Left forelimb (tissue), 1 donor: ENCODE measurements at regions not wholly inside any gene's neighbourhood (a gene's known extent, or its start where the extent isn't known, plus 50 kb on each side); places are given as distances from the start of the nearest gene placed in this dataset.

ENCODE experiments used
- DNase-seq: peaks from one replicate; pipeline ENCODE4 v3.0.0-alpha.2; 2018; ENCODE audit warnings: low spot score

DNA sequence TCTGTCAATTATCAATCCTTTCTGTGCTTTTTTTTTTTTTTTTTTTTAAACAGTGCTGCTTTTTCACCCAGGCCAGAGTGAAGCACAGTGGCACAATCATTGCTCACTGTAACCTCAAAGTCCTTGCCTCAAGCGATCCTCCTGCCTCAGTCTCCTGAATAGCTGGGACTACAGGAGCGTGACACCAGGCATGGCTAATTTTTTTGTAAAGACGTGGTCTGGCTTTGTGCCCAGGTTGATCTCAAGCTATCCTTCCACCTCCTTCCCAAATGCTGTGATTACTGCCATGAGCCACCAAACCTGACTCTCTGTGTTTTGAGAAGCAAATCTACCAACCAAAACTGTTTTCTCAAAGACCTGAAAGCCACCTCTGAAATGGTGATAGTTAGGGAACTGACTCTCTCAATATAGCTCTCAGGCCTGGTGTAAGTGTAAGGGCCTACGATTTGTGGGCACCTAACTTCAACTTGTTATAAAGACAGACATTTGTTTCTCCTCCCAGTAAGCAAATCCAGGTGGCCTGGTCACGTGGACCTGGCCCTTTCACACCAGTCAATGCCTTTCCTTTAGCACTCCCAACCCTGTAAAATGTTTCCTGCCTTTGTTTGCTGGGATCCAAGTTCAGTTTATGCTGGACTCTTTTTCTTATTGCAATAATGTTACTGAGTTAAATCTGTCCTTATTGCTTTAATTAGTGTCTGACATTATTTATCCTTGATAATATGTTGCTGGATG is 2015.9 kb downstream of the PCDH7 start:
- DNase-seq: no peak

DNA sequence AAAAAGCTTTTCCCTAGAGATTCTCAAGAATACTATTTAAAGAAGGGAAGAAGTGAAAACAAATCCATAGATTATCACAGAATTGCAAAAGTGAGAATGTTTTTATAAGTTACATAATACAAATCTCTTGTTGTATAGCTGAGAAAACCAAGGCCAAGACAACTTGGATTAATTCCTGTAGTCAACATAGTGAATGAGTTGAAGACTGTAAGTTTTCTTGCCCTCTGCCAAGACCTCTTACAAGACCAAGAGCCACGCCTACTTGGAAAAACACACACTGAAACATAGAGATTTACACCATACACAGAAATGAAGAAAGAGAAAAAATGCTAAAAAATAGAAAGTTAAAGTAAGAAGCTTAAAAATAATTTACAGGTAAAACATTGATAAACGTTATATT is 2024.0 kb downstream of the PCDH7 start:
- DNase-seq: no peak

- no peak for DNase-seq
Measured at GRCh38 chr4:32745351-32745750, 2025.2 kb downstream of the PCDH7 start.

- DNase-seq: no peak
Measured at GRCh38 chr4:32748061-32748460, 2027.9 kb downstream of the PCDH7 start.

DNA sequence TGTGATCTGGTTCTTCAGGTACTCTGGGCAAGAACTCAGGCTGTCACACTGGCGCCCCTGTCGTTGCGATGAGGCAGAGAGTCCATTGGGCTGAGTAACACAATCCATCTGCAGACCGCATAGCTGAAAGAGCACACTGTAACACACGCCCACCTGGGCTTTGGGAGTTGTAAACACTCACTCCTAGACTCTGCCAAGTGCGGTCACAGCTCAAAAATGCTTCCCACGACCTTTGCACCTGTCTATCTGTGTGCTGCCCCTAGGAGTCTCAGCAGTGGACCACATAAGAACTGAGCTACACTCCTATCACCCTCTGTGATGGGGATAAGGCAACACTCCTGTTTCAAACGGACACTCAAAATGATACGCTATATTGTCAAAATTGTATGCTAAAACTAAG is 2028.3 kb downstream of the PCDH7 start:
- no peak for DNase-seq

DNA sequence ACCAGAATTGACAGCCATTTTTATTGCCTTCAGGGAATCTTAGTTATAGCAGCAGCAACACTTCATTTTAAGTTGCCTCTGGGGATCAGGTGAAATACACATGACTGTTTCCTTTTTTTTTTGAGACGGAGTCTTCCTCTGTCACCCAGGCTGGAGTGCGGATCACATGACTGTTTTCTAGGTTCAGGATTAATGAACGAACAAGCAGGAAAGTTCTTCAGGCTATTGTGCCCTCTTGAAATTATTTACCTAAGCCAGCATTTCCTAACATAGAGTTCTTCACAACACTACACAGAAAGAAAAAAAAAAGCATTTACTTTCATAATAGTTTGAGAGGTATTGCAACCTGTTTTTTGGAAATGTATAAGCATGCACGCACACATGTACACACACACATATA is 2032.8 kb downstream of the PCDH7 start:
- no peak for DNase-seq

GRCh38 chr4:32768664-32769389 is 2048.7 kb downstream of the PCDH7 start:
- DNase-seq: no peak

- no peak for DNase-seq
Measured at GRCh38 chr4:32771491-32771890, 2051.3 kb downstream of the PCDH7 start.

DNA sequence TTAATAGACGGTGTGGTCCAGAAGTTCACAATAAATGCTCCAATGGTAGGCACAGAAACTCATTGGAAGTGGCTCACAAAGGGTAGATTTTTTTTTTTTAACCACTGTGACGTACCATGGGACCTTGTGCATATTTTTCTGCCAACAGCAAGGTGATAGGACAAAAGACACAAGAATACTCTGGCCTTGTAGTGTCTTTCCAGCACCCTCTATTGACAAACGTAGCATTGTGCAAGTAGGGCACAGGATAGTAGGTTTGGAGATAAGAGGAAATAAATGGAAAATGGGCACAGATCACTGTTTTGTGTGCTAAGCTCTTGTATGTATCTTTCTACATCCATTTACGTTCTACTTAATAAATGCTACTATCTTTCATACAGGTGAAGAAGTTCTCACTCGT is 2054.9 kb downstream of the PCDH7 start:
- DNase-seq: no peak

- DNase-seq: no peak
Measured at GRCh38 chr4:32776435-32777203, 2056.4 kb downstream of the PCDH7 start.

DNA sequence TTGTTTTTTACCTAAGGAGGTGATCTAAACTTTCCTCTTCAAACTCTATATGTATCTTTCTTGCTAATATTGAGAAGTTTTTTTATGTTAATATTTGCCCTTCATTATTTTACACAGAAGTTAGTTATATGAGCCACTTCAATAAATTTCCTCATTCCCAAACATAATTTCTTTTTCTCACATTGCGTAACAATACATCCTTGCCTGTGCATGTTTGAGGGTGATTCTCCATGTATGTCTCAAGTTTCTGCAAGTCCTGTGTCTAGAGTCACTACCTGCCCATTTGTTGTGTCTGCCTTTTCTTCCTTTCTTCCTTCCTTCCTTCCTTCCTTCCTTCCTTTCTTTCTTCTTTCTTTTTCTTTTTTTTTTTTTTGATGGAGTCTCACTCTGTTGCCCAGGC is 2057.9 kb downstream of the PCDH7 start:
- no peak for DNase-seq

GRCh38 chr4:32778938-32779337 is 2058.8 kb downstream of the PCDH7 start:
- no peak for DNase-seq

- no peak for DNase-seq
Measured at GRCh38 chr4:32789026-32789608, 2068.9 kb downstream of the PCDH7 start.

DNA sequence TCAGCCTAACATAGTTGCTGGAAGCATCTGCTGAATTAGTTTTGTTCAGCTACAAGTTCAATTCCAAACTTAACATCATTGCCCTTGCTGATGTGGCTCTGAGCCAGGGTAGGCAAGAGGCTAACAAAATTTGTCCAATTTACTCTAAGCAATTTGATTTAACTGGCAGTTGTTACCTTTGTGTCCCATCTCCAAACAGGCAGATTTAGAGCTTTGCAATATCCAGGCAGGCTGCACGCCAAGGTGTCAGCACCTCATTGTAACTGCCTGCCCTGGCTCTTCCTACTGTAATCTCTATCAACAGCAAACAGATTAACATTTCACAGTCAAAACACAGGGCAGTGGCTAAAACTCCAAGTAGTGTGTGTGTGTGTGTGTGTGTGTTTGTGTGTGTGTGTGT is 2070.6 kb downstream of the PCDH7 start:
- no peak for DNase-seq

- no peak for DNase-seq
Measured at GRCh38 chr4:32798471-32799159, 2078.4 kb downstream of the PCDH7 start.

DNA sequence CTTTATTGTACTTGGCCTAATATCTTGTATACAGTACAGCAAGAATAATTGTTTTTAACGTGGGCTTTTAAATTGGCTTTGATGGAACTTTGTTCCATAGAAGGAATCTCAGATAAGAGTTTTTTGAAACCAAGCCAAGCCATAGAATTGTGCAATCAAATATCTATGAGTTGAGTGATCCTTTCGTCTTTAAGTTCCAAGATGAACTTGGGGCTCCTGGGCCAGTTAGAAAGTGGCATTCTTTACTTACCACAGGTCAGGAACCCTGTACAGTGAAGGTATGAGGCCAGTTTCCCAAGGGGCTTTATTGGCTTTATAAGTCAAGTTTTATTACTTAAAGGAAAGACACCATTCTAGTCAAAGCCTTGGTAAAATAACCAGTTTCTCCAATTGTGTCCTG is 2104.2 kb downstream of the PCDH7 start:
- no peak for DNase-seq

GRCh38 chr4:32826169-32826568 is 2106.0 kb downstream of the PCDH7 start:
- DNase-seq: no peak

DNA sequence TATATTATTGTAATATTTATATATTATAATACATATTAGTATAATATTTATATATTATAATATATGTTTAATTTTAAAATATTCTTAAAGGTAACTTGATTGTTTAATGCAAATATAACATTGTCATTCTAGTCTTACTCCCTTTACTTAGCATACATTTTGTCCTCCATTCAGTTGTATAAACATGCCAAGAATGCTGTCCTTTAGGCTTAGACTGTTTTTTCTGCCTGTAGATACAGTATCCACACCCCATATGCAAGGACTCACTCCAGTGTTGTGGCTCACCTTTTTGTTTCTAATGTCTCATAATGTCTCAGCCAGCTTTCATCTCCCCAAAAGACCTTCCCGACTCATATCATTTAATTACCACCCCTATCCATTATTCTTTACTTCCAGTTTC is 2110.0 kb downstream of the PCDH7 start:
- no peak for DNase-seq

- no peak for DNase-seq
Measured at GRCh38 chr4:32831104-32831503, 2110.9 kb downstream of the PCDH7 start.

- no peak for DNase-seq
Measured at GRCh38 chr4:32840461-32841189, 2120.5 kb downstream of the PCDH7 start.

DNA sequence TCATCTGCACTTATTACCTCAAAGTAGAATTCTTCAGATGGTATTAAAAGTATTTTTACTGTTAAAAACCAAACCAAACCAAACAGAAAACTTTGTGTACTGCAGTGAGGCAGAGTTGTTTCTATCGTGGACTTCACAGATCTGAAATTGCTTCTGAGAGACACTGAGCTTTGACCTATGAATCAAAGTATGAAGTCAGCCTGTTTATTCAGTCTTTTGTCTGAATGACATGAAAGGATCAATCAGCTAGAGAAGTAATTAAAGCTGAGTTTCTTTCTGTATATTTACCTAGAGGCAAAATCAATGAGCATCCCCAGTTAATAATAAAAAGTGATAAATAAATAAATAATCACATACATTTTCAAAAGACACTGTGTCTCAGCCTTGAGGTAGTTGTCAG is 2121.0 kb downstream of the PCDH7 start:
- DNase-seq: no peak
